ENCODE measurements at regions not wholly inside any gene's neighbourhood (a gene's known extent, or its start where the extent isn't known, plus 50 kb on each side); places are given as distances from the start of the nearest gene placed in this dataset.

DNA sequence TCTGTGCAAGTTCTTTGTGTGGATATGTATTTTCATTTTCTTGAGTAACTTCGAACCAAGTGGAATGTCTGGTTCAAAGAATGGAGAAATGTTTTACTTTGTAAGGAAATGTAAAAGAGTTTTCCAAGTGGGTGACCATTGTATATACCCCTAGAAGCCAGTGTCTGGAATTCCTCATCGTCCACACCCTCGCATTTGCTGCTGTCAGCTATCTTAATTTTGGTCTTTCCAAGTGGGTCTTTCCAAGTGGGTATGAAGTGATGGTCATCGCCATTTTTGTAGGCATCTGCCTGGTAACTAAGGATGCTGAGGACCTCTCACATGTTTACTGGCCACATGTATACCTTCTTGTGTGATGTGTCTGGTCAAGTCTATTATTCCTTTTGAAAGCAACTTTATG, 547.5 kb downstream of the TBC1D22A start:
- H3K36me3 Mint-ChIP-seq (ENCODE audit: low read depth): peaks cover 2% of the 10 kb centered on the region
- peaks cover 18% of the 10 kb centered on the region for H3K9me3 Mint-ChIP-seq
- TF ChIP-seq, protein P1, sequence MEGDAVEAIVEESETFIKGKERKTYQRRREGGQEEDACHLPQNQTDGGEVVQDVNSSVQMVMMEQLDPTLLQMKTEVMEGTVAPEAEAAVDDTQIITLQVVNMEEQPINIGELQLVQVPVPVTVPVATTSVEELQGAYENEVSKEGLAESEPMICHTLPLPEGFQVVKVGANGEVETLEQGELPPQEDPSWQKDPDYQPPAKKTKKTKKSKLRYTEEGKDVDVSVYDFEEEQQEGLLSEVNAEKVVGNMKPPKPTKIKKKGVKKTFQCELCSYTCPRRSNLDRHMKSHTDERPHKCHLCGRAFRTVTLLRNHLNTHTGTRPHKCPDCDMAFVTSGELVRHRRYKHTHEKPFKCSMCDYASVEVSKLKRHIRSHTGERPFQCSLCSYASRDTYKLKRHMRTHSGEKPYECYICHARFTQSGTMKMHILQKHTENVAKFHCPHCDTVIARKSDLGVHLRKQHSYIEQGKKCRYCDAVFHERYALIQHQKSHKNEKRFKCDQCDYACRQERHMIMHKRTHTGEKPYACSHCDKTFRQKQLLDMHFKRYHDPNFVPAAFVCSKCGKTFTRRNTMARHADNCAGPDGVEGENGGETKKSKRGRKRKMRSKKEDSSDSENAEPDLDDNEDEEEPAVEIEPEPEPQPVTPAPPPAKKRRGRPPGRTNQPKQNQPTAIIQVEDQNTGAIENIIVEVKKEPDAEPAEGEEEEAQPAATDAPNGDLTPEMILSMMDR (conservative IDR thresholded peaks at IDR 0.05): no peak
- no peak overlapping the region for H3K27ac Mint-ChIP-seq (ENCODE audit: unreplicated experiment)
- peaks cover 40% of the 10 kb centered on the region for H3K27me3 Mint-ChIP-seq (ENCODE audit: low read depth)
- no peak for DNase-seq (ENCODE audit: low read depth, low spot score)
- H3K4me3 Mint-ChIP-seq: no peak overlapping the region
- H3K4me1 Mint-ChIP-seq: no peaks in the 10 kb centered on the region

GRCh38 chr22:47309476-47309875, 547.0 kb downstream of the TBC1D22A start:
- Mint-ChIP-seq H3K4me1 (no peaks in the 10 kb centered on the region), H3K27me3 (ENCODE audit: low read depth) (peaks cover 40% of the 10 kb centered on the region), H3K4me3 (no peak overlapping the region), H3K27ac (ENCODE audit: unreplicated experiment) (no peak overlapping the region), H3K9me3 (peaks cover 18% of the 10 kb centered on the region), H3K36me3 (ENCODE audit: low read depth) (peaks cover 2% of the 10 kb centered on the region)
- no peak for DNase-seq (ENCODE audit: low read depth, low spot score)
- TF ChIP-seq, protein P1 (conservative IDR thresholded peaks at IDR 0.05): no peak

DNA sequence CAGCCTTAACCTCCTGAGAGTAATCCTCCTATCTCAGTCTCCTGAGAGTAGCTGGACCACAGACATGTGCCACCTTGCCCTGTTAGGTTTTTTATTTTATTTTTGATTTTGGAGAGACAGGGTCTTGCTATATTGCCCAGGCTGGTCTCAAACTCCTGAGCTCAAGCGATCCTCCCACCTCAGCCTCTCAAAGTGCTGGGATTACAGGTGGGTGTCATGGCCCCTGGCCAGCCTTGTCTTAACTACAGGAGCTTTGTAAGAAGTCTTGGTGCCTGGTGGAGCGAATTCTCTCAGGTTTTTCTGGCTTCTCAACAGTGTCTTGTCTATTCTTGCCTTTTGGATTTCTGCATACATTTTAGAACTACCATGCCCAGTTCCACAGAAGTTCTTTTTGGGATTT, 546.4 kb downstream of the TBC1D22A start:
- peaks cover 18% of the 10 kb centered on the region for H3K9me3 Mint-ChIP-seq
- H3K36me3 Mint-ChIP-seq (ENCODE audit: low read depth): peaks cover 2% of the 10 kb centered on the region

DNA sequence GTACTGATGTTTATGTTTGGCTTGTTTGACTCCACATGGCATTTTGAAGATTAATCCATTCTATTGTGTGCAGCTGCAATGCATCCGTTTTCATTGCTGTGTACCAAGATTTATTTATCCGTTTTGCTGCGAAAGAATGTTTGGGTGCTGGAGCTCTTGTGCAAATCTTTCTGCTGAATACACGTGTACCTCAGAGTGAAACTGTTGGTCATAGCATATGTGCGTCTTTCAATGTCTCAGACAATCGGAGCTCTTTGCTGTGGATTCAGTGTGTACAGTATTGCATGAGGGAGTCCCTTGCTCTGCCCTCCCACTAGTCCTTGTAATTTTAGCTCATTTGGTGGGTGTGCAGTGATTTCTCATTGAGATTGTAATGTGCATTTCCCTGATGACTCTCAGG, 545.4 kb downstream of the TBC1D22A start:
- DNase-seq (ENCODE audit: low read depth, low spot score): no peak
- H3K27me3 Mint-ChIP-seq (ENCODE audit: low read depth): peaks cover 33% of the 10 kb centered on the region
- H3K27ac Mint-ChIP-seq (ENCODE audit: unreplicated experiment): no peak overlapping the region
- no peaks in the 10 kb centered on the region for H3K4me1 Mint-ChIP-seq
- peaks cover 14% of the 10 kb centered on the region for H3K9me3 Mint-ChIP-seq
- no peaks in the 10 kb centered on the region for H3K36me3 Mint-ChIP-seq (ENCODE audit: low read depth)
- H3K4me3 Mint-ChIP-seq: no peak overlapping the region
- TF ChIP-seq, protein P1 (conservative IDR thresholded peaks at IDR 0.05): no peak

More for the DNA sequence above, 546.4 kb downstream of the TBC1D22A start:
- no peak for DNase-seq (ENCODE audit: low read depth, low spot score)
- Mint-ChIP-seq H3K27me3 (ENCODE audit: low read depth) (peaks cover 37% of the 10 kb centered on the region), H3K27ac (ENCODE audit: unreplicated experiment) (no peak overlapping the region), H3K4me1 (no peaks in the 10 kb centered on the region), H3K4me3 (no peak overlapping the region)
- TF ChIP-seq, protein P1 (conservative IDR thresholded peaks at IDR 0.05): no peak

- no peaks in the 10 kb centered on the region for H3K36me3 Mint-ChIP-seq (ENCODE audit: low read depth)
- TF ChIP-seq, protein P1 (conservative IDR thresholded peaks at IDR 0.05): no peak
- H3K9me3 Mint-ChIP-seq: peaks cover 13% of the 10 kb centered on the region
- no peak overlapping the region for H3K4me3 Mint-ChIP-seq
- no peak overlapping the region for H3K27ac Mint-ChIP-seq (ENCODE audit: unreplicated experiment)
- H3K27me3 Mint-ChIP-seq (ENCODE audit: low read depth): peaks cover 32% of the 10 kb centered on the region
- DNase-seq (ENCODE audit: low read depth, low spot score): no peak
- no peaks in the 10 kb centered on the region for H3K4me1 Mint-ChIP-seq
Measured at GRCh38 chr22:47307326-47307725, 544.9 kb downstream of the TBC1D22A start.

DNA sequence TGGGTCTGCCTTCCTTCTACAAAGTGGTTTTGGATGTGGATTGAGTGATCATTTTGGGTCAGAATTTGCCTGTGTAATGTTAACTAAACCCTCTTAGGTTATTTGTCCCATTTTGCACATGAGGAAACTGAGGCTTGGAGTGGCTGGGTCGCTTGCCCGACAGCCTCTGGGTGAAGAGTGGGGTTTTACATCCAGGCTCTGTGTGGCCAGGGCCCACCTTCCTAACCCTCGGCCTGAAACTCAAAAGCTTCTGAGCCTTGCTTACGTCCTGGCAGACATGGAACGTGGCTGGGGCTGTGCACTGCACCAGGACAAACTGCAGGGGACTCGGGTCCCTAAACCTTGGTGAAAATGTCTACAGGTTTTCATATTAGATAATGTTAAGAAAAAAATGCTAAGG, 542.4 kb downstream of the TBC1D22A start:
- TF ChIP-seq, protein P1 (conservative IDR thresholded peaks at IDR 0.05): no peak
- Mint-ChIP-seq H3K36me3 (ENCODE audit: low read depth) (no peaks in the 10 kb centered on the region), H3K9me3 (peaks cover 6% of the 10 kb centered on the region), H3K27me3 (ENCODE audit: low read depth) (peaks cover 22% of the 10 kb centered on the region), H3K27ac (ENCODE audit: unreplicated experiment) (no peak overlapping the region), H3K4me3 (no peak overlapping the region), H3K4me1 (no peaks in the 10 kb centered on the region)
- DNase-seq (ENCODE audit: low read depth, low spot score): no peak

All from neural crest cell (in vitro differentiated cells).